22Rv1 (cell line): ENCODE measurements at regions not wholly inside any gene's neighbourhood (a gene's known extent, or its start where the extent isn't known, plus 50 kb on each side); places are given as distances from the start of the nearest gene placed in this dataset.

Source experiments
- ZFX ChIP-seq: fragments of 450-650 bp; IDR thresholded peaks from 2 replicates; pipeline ENCODE4 v1.6.1; 2017; ENCODE audit warnings: antibody characterized with exemption, borderline replicate concordance
- TF ChIP-seq, protein P1 (sequence below): fragments of 450-650 bp; IDR thresholded peaks from 2 replicates; pipeline ENCODE4 v1.5.1; 2017; ENCODE audit warnings: mild to moderate bottlenecking

DNA sequence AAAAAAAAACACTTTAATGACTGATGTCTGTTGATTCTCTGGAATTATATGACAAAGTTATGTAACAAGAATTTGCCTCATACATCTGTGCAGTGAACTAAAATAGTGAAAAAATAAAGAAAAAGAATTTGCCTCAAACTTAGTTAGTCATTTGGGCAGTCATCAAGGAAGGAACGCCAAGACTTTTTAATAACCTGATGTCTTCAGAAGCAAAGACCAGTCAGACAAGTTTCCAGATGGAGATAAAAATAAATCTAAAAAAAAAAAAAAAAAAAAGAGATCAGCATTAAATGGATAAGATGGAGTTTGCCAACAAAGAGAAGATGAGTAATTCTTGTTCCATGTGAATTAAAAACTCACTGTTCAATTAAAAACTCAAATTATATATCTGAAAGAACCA lies 52.3 kb upstream of the JMY start:
- TF ChIP-seq, protein P1, sequence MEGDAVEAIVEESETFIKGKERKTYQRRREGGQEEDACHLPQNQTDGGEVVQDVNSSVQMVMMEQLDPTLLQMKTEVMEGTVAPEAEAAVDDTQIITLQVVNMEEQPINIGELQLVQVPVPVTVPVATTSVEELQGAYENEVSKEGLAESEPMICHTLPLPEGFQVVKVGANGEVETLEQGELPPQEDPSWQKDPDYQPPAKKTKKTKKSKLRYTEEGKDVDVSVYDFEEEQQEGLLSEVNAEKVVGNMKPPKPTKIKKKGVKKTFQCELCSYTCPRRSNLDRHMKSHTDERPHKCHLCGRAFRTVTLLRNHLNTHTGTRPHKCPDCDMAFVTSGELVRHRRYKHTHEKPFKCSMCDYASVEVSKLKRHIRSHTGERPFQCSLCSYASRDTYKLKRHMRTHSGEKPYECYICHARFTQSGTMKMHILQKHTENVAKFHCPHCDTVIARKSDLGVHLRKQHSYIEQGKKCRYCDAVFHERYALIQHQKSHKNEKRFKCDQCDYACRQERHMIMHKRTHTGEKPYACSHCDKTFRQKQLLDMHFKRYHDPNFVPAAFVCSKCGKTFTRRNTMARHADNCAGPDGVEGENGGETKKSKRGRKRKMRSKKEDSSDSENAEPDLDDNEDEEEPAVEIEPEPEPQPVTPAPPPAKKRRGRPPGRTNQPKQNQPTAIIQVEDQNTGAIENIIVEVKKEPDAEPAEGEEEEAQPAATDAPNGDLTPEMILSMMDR: no peak
- TF ChIP-seq ZFX: no peak
